ENCODE measurements at regions not wholly inside any gene's neighbourhood (a gene's known extent, or its start where the extent isn't known, plus 50 kb on each side); places are given as distances from the start of the nearest gene placed in this dataset.

- Histone ChIP-seq H3K9ac (ENCODE audit: low read depth, low read length) (no peak overlapping the region), H2AFZ (ENCODE audit: low read depth, low read length) (no peak overlapping the region), H3K27me3 (ENCODE audit: insufficient read depth, low read length, poor library complexity) (no peaks in the 10 kb centered on the region), H3K9me3 (ENCODE audit: insufficient read depth, low read length, severe bottlenecking) (no peaks in the 10 kb centered on the region), H3K4me1 (ENCODE audit: insufficient read depth, low read length) (no peaks in the 10 kb centered on the region), H3K27ac (ENCODE audit: low read length) (no peak overlapping the region), H4K20me1 (ENCODE audit: insufficient read depth, low read length) (no peaks in the 10 kb centered on the region), H3K4me3 (ENCODE audit: low read depth in 1 of 2, low read length in 2 of 2) (no peak overlapping the region), H3K4me2 (ENCODE audit: insufficient read depth, low read length) (no peak overlapping the region), H3K36me3 (ENCODE audit: insufficient read depth, low read length) (no peaks in the 10 kb centered on the region), H3K79me2 (ENCODE audit: insufficient read depth, low read length) (no peaks in the 10 kb centered on the region)
- TF ChIP-seq CTCF (IDR thresholded peaks at IDR 0.05; ENCODE audit: borderline replicate concordance, extremely low read depth, low read length, poor library complexity, severe bottlenecking) (no peak), EZH2 (IDR thresholded peaks at IDR 0.05; ENCODE audit: borderline replicate concordance, low read depth, low read length, severe bottlenecking) (no peak)
- no peak for ATAC-seq (ENCODE audit: insufficient read depth, low read depth)
- DNase-seq, result no peak
Observed at GRCh38 chr3:40624189-40624769, 99.5 kb downstream of the ZNF621 start.

GRCh38 chr3:40627095-40627494 lies 102.3 kb downstream of the ZNF621 start:
- H3K27me3 ChIP-seq (ENCODE audit: insufficient read depth, low read length, poor library complexity), result no peaks in the 10 kb centered on the region
- H2AFZ ChIP-seq (ENCODE audit: low read depth, low read length), result no peak overlapping the region
- no peak for ATAC-seq (ENCODE audit: insufficient read depth, low read depth)
- H3K27ac ChIP-seq (ENCODE audit: low read length), result no peak overlapping the region
- no peak for TF ChIP-seq CTCF (IDR thresholded peaks at IDR 0.05; ENCODE audit: borderline replicate concordance, extremely low read depth, low read length, poor library complexity, severe bottlenecking)
- TF ChIP-seq EZH2 (IDR thresholded peaks at IDR 0.05; ENCODE audit: borderline replicate concordance, low read depth, low read length, severe bottlenecking), result no peak
- H3K4me1 ChIP-seq (ENCODE audit: insufficient read depth, low read length), result no peaks in the 10 kb centered on the region
- no peaks in the 10 kb centered on the region for H3K36me3 ChIP-seq (ENCODE audit: insufficient read depth, low read length)
- H3K4me2 ChIP-seq (ENCODE audit: insufficient read depth, low read length), result no peak overlapping the region
- no peak overlapping the region for H3K9ac ChIP-seq (ENCODE audit: low read depth, low read length)
- no peaks in the 10 kb centered on the region for H3K9me3 ChIP-seq (ENCODE audit: insufficient read depth, low read length, severe bottlenecking)
- DNase-seq, result no peak
- H3K4me3 ChIP-seq (ENCODE audit: low read depth in 1 of 2, low read length in 2 of 2), result no peak overlapping the region
- no peaks in the 10 kb centered on the region for H3K79me2 ChIP-seq (ENCODE audit: insufficient read depth, low read length)
- H4K20me1 ChIP-seq (ENCODE audit: insufficient read depth, low read length), result no peaks in the 10 kb centered on the region

- no peak for ATAC-seq (ENCODE audit: insufficient read depth, low read depth)
- Histone ChIP-seq H3K9ac (ENCODE audit: low read depth, low read length) (no peak overlapping the region), H3K27me3 (ENCODE audit: insufficient read depth, low read length, poor library complexity) (no peaks in the 10 kb centered on the region), H3K4me1 (ENCODE audit: insufficient read depth, low read length) (no peaks in the 10 kb centered on the region), H3K4me3 (ENCODE audit: low read depth in 1 of 2, low read length in 2 of 2) (no peak overlapping the region), H3K9me3 (ENCODE audit: insufficient read depth, low read length, severe bottlenecking) (no peaks in the 10 kb centered on the region), H3K79me2 (ENCODE audit: insufficient read depth, low read length) (no peaks in the 10 kb centered on the region), H2AFZ (ENCODE audit: low read depth, low read length) (no peak overlapping the region), H3K36me3 (ENCODE audit: insufficient read depth, low read length) (no peaks in the 10 kb centered on the region), H3K4me2 (ENCODE audit: insufficient read depth, low read length) (no peak overlapping the region), H3K27ac (ENCODE audit: low read length) (no peak overlapping the region), H4K20me1 (ENCODE audit: insufficient read depth, low read length) (no peaks in the 10 kb centered on the region)
- TF ChIP-seq CTCF (IDR thresholded peaks at IDR 0.05; ENCODE audit: borderline replicate concordance, extremely low read depth, low read length, poor library complexity, severe bottlenecking) (no peak), EZH2 (IDR thresholded peaks at IDR 0.05; ENCODE audit: borderline replicate concordance, low read depth, low read length, severe bottlenecking) (no peak)
- no peak for DNase-seq
Observed at GRCh38 chr3:40628984-40629383, 104.2 kb downstream of the ZNF621 start.

Measured in DND-41 (cell line).